ENCODE measurements at regions not wholly inside any gene's neighbourhood (a gene's known extent, or its start where the extent isn't known, plus 50 kb on each side); places are given as distances from the start of the nearest gene placed in this dataset.
A peak's percentile ranks its signal among the peaks of the same experiment; 100 is the strongest.

- H3K9ac ChIP-seq (ENCODE audit: insufficient read depth in 1 of 2, low read length in 2 of 2): no peak overlapping the region
- no peak overlapping the region for H3K4me3 ChIP-seq
- no peak for TF ChIP-seq CTCF (IDR thresholded peaks at IDR 0.05; ENCODE audit: control extremely low read depth, extremely low read depth)
- H3K36me3 ChIP-seq (ENCODE audit: control insufficient read depth in 4 of 4, insufficient read depth in 4 of 4, low read length in 4 of 4): no peaks in the 10 kb centered on the region
- DNase-seq: peak; percentile 53 to 85 (median 76)
- 43 to 83% methylated on average over 13 of the region's 13 CpGs for WGBS, 2 donors
- peaks cover 0 to 34% (median 13%) of the 10 kb centered on the region in 3 donors for H3K27me3 ChIP-seq (ENCODE audit: control insufficient read depth in 3 of 3, insufficient read depth in 3 of 3, low read length in 2 of 3)
- ATAC-seq (ENCODE audit: insufficient read depth, low FRiP score): no peak
- H3K4me1 ChIP-seq (ENCODE audit: control insufficient read depth in 5 of 5, insufficient read depth in 5 of 5, low read length in 5 of 5): peaks cover 0 to 6% (median 0%) of the 10 kb centered on the region in 5 donors
- no peak overlapping the region for H3K27ac ChIP-seq (ENCODE audit: low read depth in 1 of 2, low read length in 1 of 2)
- H3K9me3 ChIP-seq (ENCODE audit: control insufficient read depth in 4 of 4, insufficient read depth in 3 of 4, low read length in 3 of 4): peaks cover 0 to 3% (median under 1%) of the 10 kb centered on the region in 4 donors
Observed at GRCh38 chrX:41025926-41026701, 59.1 kb upstream of the USP9X start.

- H3K4me1 ChIP-seq (ENCODE audit: control insufficient read depth in 5 of 5, insufficient read depth in 5 of 5, low read length in 5 of 5): peaks cover 0 to 6% (median 0%) of the 10 kb centered on the region in 5 donors
- ATAC-seq (ENCODE audit: insufficient read depth, low FRiP score) (no peak), DNase-seq (no peak)
- peaks cover 0 to 3% (median under 1%) of the 10 kb centered on the region in 4 donors for H3K9me3 ChIP-seq (ENCODE audit: control insufficient read depth in 4 of 4, insufficient read depth in 3 of 4, low read length in 3 of 4)
- 52 to 96% methylated on average over 5 of the region's 5 CpGs for WGBS, 2 donors
- no peak for TF ChIP-seq CTCF (IDR thresholded peaks at IDR 0.05; ENCODE audit: control extremely low read depth, extremely low read depth)
- no peak overlapping the region for H3K27ac ChIP-seq (ENCODE audit: low read depth in 1 of 2, low read length in 1 of 2)
- H3K36me3 ChIP-seq (ENCODE audit: control insufficient read depth in 4 of 4, insufficient read depth in 4 of 4, low read length in 4 of 4): no peaks in the 10 kb centered on the region
- no peak overlapping the region for H3K9ac ChIP-seq (ENCODE audit: insufficient read depth in 1 of 2, low read length in 2 of 2)
- H3K4me3 ChIP-seq: no peak overlapping the region
- H3K27me3 ChIP-seq (ENCODE audit: control insufficient read depth in 3 of 3, insufficient read depth in 3 of 3, low read length in 2 of 3): peaks cover 0 to 34% (median 13%) of the 10 kb centered on the region in 3 donors
Observed at GRCh38 chrX:41026702-41027078, 58.6 kb upstream of the USP9X start.

GRCh38 chrX:41029332-41029731, 55.9 kb upstream of the USP9X start:
- H3K9me3 ChIP-seq (ENCODE audit: control insufficient read depth in 4 of 4, insufficient read depth in 3 of 4, low read length in 3 of 4): peaks cover 0 to 2% (median 0%) of the 10 kb centered on the region in 4 donors
- no peak for DNase-seq
- H3K27ac ChIP-seq (ENCODE audit: low read depth in 1 of 2, low read length in 1 of 2): no peak overlapping the region
- H3K4me3 ChIP-seq: no peak overlapping the region
- 68 to 77% methylated on average over 7 of the region's 7 CpGs for WGBS, 2 donors
- no peak overlapping the region for H3K9ac ChIP-seq (ENCODE audit: insufficient read depth in 1 of 2, low read length in 2 of 2)
- peaks cover 0 to 20% (median 10%) of the 10 kb centered on the region in 3 donors for H3K27me3 ChIP-seq (ENCODE audit: control insufficient read depth in 3 of 3, insufficient read depth in 3 of 3, low read length in 2 of 3)
- no peak for ATAC-seq (ENCODE audit: insufficient read depth, low FRiP score)
- no peak for TF ChIP-seq CTCF (IDR thresholded peaks at IDR 0.05; ENCODE audit: control extremely low read depth, extremely low read depth)
- H3K36me3 ChIP-seq (ENCODE audit: control insufficient read depth in 4 of 4, insufficient read depth in 4 of 4, low read length in 4 of 4): no peaks in the 10 kb centered on the region
- peaks cover 0 to 6% (median 0%) of the 10 kb centered on the region in 5 donors for H3K4me1 ChIP-seq (ENCODE audit: control insufficient read depth in 5 of 5, insufficient read depth in 5 of 5, low read length in 5 of 5)

Data from lung (tissue), 11 donors.